ENCODE measurements at regions not wholly inside any gene's neighbourhood (a gene's known extent, or its start where the extent isn't known, plus 50 kb on each side); places are given as distances from the start of the nearest gene placed in this dataset.

DNA sequence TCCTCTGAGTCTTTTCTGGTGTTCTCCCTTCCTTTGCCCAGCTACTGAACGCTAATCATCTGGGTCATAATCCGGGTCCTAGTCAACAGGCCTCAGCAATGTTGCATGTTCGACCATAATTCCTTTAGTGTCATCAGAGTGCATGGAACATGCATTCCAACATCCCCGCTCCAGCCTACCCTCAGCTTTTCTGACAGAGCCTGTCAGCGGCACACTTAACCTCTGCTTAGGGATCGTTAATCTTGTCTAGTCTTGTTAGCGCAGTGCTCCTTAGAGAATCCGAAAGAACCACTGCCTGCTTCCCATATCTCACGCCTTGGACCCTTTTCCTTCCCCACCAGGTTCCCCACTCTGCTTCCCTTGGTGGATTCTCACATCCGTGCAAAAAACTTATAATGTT is 767.9 kb upstream of the ID2 start:
- ATAC-seq (no peak), DNase-seq (no peak)
- 61 to 66% (median 63%) methylated on average over 10 of the region's 10 CpGs for WGBS, 4 donors
- H3K9me3 ChIP-seq = no peaks in the 10 kb centered on the region
- no peaks in the 10 kb centered on the region for H3K4me1 ChIP-seq
- no peak overlapping the region for H3K4me3 ChIP-seq
- TF ChIP-seq CTCF (IDR thresholded peaks at IDR 0.05) = no peak
- TF ChIP-seq POLR2A (IDR thresholded peaks at IDR 0.05) = no peak
- no peaks in the 10 kb centered on the region for H3K36me3 ChIP-seq
- no peak overlapping the region for H3K27ac ChIP-seq
- H3K27me3 ChIP-seq = no peaks in the 10 kb centered on the region
- intact Hi-C loops (cut with DNase I) = no loop called here

- Histone ChIP-seq H3K4me1 (no peaks in the 10 kb centered on the region), H3K27me3 (no peaks in the 10 kb centered on the region), H3K27ac (peak overlapping the region in 2 of 12 donors; percentile 11 to 16), H3K4me3 (peak overlapping the region in 9 of 12 donors; percentile 4 to 52 (median 32)), H3K36me3 (no peaks in the 10 kb centered on the region), H3K9me3 (no peaks in the 10 kb centered on the region)
- intact Hi-C loops (cut with DNase I) = no loop called here
- TF ChIP-seq CTCF (IDR thresholded peaks at IDR 0.05) = no peak
- TF ChIP-seq POLR2A (IDR thresholded peaks at IDR 0.05) = no peak
- WGBS, 4 donors = 70 to 79% (median 74%) methylated on average over 14 of the region's 14 CpGs
- DNase-seq = no peak
- ATAC-seq = no peak
These were observed 766.4 kb upstream of the ID2 start for GRCh38 chr2:7915302-7916091.

DNA sequence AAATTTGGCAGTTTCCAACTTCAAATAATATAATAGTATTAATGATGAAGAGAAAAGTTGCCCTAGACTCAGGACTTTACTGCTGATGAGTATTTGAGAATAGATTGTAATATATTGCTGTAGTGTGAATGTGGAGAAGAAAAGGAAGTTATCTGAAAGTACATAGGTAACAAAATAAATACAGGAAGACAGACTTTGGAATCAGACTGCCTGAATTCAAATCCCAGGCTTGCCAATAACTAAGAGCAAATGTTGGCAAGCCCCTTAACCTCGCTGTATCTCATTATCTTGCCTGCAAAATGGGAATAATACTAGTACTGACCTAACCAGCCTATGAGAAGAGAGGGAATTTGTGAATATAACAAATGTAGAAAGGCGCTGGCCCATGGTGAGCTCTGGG is 765.2 kb upstream of the ID2 start:
- DNase-seq (no peak), ATAC-seq (no peak)
- Histone ChIP-seq H3K36me3 (no peaks in the 10 kb centered on the region), H3K4me1 (no peaks in the 10 kb centered on the region), H3K9me3 (no peaks in the 10 kb centered on the region), H3K27ac (no peak overlapping the region), H3K4me3 (no peak overlapping the region), H3K27me3 (no peaks in the 10 kb centered on the region)
- no peak for TF ChIP-seq POLR2A (IDR thresholded peaks at IDR 0.05)
- intact Hi-C loops (cut with DNase I) = no loop called here
- 90 to 97% (median 94%) methylated on average over 2 of the region's 2 CpGs for WGBS, 4 donors

DNA sequence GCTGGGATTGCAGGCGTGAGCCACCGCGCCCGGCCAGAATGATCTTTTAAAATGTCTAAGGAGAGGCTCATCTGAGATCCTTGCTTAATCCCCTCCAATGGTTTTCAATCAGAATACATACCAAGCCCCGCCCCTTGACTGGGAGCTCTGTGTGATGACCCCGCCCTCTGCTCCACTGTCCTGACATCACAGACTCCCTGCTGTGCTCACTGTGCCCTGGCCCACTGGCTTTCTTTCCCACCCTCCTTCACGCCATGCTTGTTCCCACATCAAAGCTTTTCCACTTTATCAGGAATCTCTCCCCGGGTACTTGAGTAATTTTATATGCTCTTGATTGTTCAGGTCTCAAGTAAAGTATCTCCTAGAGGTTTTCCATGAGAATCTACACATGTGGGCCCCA is 762.3 kb upstream of the ID2 start:
- H3K27ac ChIP-seq = no peak overlapping the region
- TF ChIP-seq POLR2A (IDR thresholded peaks at IDR 0.05) (no peak), CTCF (IDR thresholded peaks at IDR 0.05) (no peak)
- intact Hi-C loops (cut with DNase I) = no loop called here
- H3K9me3 ChIP-seq = peaks cover 0 to 12% (median 0%) of the 10 kb centered on the region in 12 donors
- DNase-seq (no peak), ATAC-seq (no peak)
- no peaks in the 10 kb centered on the region for H3K4me1 ChIP-seq
- no peaks in the 10 kb centered on the region for H3K36me3 ChIP-seq
- H3K27me3 ChIP-seq = no peaks in the 10 kb centered on the region
- H3K4me3 ChIP-seq = no peak overlapping the region
- 94 to 97% (median 95%) methylated on average over 8 of the region's 8 CpGs for WGBS, 4 donors

Data from heart left ventricle (tissue), 16 donors.